GM23338 (cell line): ENCODE measurements at regions not wholly inside any gene's neighbourhood (a gene's known extent, or its start where the extent isn't known, plus 50 kb on each side); places are given as distances from the start of the nearest gene placed in this dataset.

Experiments
- ATAC-seq: fragments of 200-7000 bp; cut with Tn5 transposase; 3 replicates; pipeline ENCODE4 v1.9.1; 2020
- DNase-seq: peaks from one replicate; pipeline ENCODE4 v3.0.0-alpha.2; 2015; ENCODE audit warnings: low spot score
- H2AFZ ChIP-seq: fragments of 200-600 bp; sonication (generic); 2 replicates; pipeline ENCODE4 v1.8.0; 2016; ENCODE audit warnings: antibody characterized with exemption, mild to moderate bottlenecking, moderate library complexity
- H3F3A ChIP-seq: fragments of 200-600 bp; sonication (generic); replicated peaks from 2 replicates; pipeline ENCODE4 v1.8.0; 2017; ENCODE audit warnings: antibody characterized with exemption, mixed run types, low read depth
- H3K27ac ChIP-seq: fragments of 200-600 bp; sonication (generic); 2 replicates; pipeline ENCODE4 v1.6.1; 2016; ENCODE audit warnings: low read depth
- H3K27me3 ChIP-seq: fragments of 200-600 bp; sonication (generic); 2 replicates; pipeline ENCODE4 v1.8.0; 2016; ENCODE audit warnings: mild to moderate bottlenecking, mixed run types, moderate library complexity; ENCODE audit not compliant: insufficient read depth
- H3K36me3 ChIP-seq: fragments of 200-600 bp; sonication (generic); 2 replicates; pipeline ENCODE4 v1.8.0; 2016; ENCODE audit warnings: mild to moderate bottlenecking; ENCODE audit not compliant: insufficient read depth
- H3K4me1 ChIP-seq: fragments of 200-600 bp; sonication (generic); 2 replicates; pipeline ENCODE4 v1.8.0; 2016; ENCODE audit warnings: mild to moderate bottlenecking, moderate library complexity; ENCODE audit not compliant: insufficient read depth
- H3K4me2 ChIP-seq: fragments of 200-600 bp; sonication (generic); 2 replicates; pipeline ENCODE4 v1.7.1; 2017; ENCODE audit warnings: mixed run types
- H3K4me3 ChIP-seq: fragments of 200-600 bp; sonication (generic); 2 replicates; pipeline ENCODE4 v1.6.1; 2016; ENCODE audit warnings: mixed run types
- H3K79me2 ChIP-seq: fragments of 200-600 bp; sonication (generic); replicated peaks from 2 replicates; pipeline ENCODE4 v1.8.0; 2017; ENCODE audit warnings: mild to moderate bottlenecking; ENCODE audit not compliant: insufficient read depth
- H3K9me2 ChIP-seq: fragments of 200-600 bp; sonication (generic); 2 replicates; pipeline ENCODE4 v1.8.0; 2017; ENCODE audit not compliant: insufficient read depth
- H4K20me1 ChIP-seq: fragments of 200-600 bp; sonication (generic); replicated peaks from 2 replicates; pipeline ENCODE4 v1.8.0; 2017; ENCODE audit warnings: mild to moderate bottlenecking; ENCODE audit not compliant: insufficient read depth
- H3K27ac Mint-ChIP-seq: 2 replicates; pipeline ENCODE4 v1.8.0; 2020; ENCODE audit warnings: inconsistent platforms, mild to moderate bottlenecking, moderate library complexity, mixed read lengths
- H3K27me3 Mint-ChIP-seq: 3 replicates; pipeline ENCODE4 v1.8.0; 2022; ENCODE audit warnings: low read depth, mild to moderate bottlenecking, moderate library complexity, mixed read lengths, inconsistent platforms; ENCODE audit not compliant: insufficient read depth, poor library complexity
- H3K36me3 Mint-ChIP-seq: 3 replicates; pipeline ENCODE4 v1.8.0; 2021; ENCODE audit warnings: low read depth, mild to moderate bottlenecking, inconsistent platforms, moderate library complexity, mixed read lengths
- H3K4me1 Mint-ChIP-seq: 3 replicates; pipeline ENCODE4 v1.8.0; 2020; ENCODE audit warnings: mild to moderate bottlenecking, inconsistent platforms, mixed read lengths
- H3K4me3 Mint-ChIP-seq: 3 replicates; pipeline ENCODE4 v1.8.0; 2021; ENCODE audit warnings: moderate library complexity, mild to moderate bottlenecking, inconsistent platforms, mixed read lengths
- H3K9me3 Mint-ChIP-seq: 3 replicates; pipeline ENCODE4 v1.8.0; 2020; ENCODE audit warnings: moderate library complexity, mild to moderate bottlenecking, inconsistent platforms, mixed read lengths
- CREB1 ChIP-seq: fragments of 250-450 bp; sonication (Bioruptor Pico); IDR thresholded peaks from 2 replicates; pipeline ENCODE4 v1.5.0; 2020; ENCODE audit warnings: low read depth, mild to moderate bottlenecking, moderate library complexity
- CTCF ChIP-seq, 2 experiments: fragments of 200-600 bp in 1 of 2; sonication (generic) in 1 of 2; conservative IDR thresholded peaks; 2 replicates each; pipeline versions ENCODE4 v1.5.1 to v1.6.1; 2016 to 2017; ENCODE audit warnings: antibody characterized with exemption in 2 of 2, low read depth in 2 of 2, mild to moderate bottlenecking in 2 of 2, moderate library complexity in 1 of 2
- ETS1 ChIP-seq: IDR thresholded peaks from 2 replicates; pipeline ENCODE4 v1.6.1; 2016; ENCODE audit warnings: antibody characterized with exemption
- EZH2phosphoT487 ChIP-seq: fragments of 200-600 bp; sonication (generic); IDR thresholded peaks from one replicate; pipeline ENCODE4 v1.8.1; 2018; ENCODE audit warnings: antibody characterized with exemption; ENCODE audit not compliant: unreplicated experiment
- NANOG ChIP-seq: IDR thresholded peaks from 2 replicates; pipeline ENCODE4 v1.6.1; 2016; ENCODE audit warnings: antibody characterized with exemption, borderline replicate concordance
- POLR2AphosphoS5 ChIP-seq: IDR thresholded peaks from 2 replicates; pipeline ENCODE4 v1.6.1; 2016; ENCODE audit warnings: antibody characterized with exemption, low read depth
- REST ChIP-seq: IDR thresholded peaks from one replicate; pipeline ENCODE4 v1.6.1; 2018; ENCODE audit warnings: antibody characterized with exemption; ENCODE audit not compliant: unreplicated experiment
- STAT1 ChIP-seq: IDR thresholded peaks from one replicate; pipeline ENCODE4 v1.6.1; 2016; ENCODE audit warnings: antibody characterized with exemption; ENCODE audit not compliant: unreplicated experiment
- ZNF114 ChIP-seq: fragments of 250-450 bp; sonication (Bioruptor Pico); IDR thresholded peaks from 2 replicates; pipeline ENCODE4 v1.5.0; 2020; ENCODE audit warnings: mild to moderate bottlenecking, moderate library complexity
- ZNF331 ChIP-seq: fragments of 250-450 bp; sonication (Bioruptor Pico); IDR thresholded peaks from 2 replicates; pipeline ENCODE4 v1.5.0; 2020; ENCODE audit warnings: low read depth, mild to moderate bottlenecking, moderate library complexity

- no peak for TF ChIP-seq REST
- no peak for TF ChIP-seq CTCF (conservative IDR thresholded peaks at IDR 0.05; ENCODE audit: low read depth in 2 of 2)
- no peak for TF ChIP-seq POLR2AphosphoS5
- no peak for TF ChIP-seq ETS1
Measured at GRCh38 chr9:87805259-87805658, 77.4 kb upstream of the SPATA31E1 start (continued).

GRCh38 chr9:87810008-87810407 lies 72.7 kb upstream of the SPATA31E1 start:
- no peak for DNase-seq
- H3K9me3 Mint-ChIP-seq: peaks cover 32% of the 10 kb centered on the region
- H3K27ac Mint-ChIP-seq: no peak overlapping the region
- no peak overlapping the region for H3K4me3 Mint-ChIP-seq
- peaks cover 20% of the 10 kb centered on the region for H3K36me3 Mint-ChIP-seq
- Histone ChIP-seq H3K27ac (no peak overlapping the region), H3K4me1 (no peaks in the 10 kb centered on the region), H3K79me2 (no peaks in the 10 kb centered on the region), H3K27me3 (no peaks in the 10 kb centered on the region), H3F3A (no peaks in the 10 kb centered on the region), H3K4me3 (no peak overlapping the region), H4K20me1 (no peaks in the 10 kb centered on the region), H2AFZ (no peak overlapping the region), H3K9me2 (no peaks in the 10 kb centered on the region), H3K4me2 (no peak overlapping the region), H3K36me3 (0 out of 2 replicates have a peak, but pooled peaks cover 4% of the 10 kb centered on the region)
- TF ChIP-seq ZNF331: no peak
- ATAC-seq: no peak
- H3K27me3 Mint-ChIP-seq: peaks cover 5% of the 10 kb centered on the region
- no peaks in the 10 kb centered on the region; the same call in 2 of the 3 replicates for H3K4me1 Mint-ChIP-seq

GRCh38 chr9:87810679-87811178 lies 71.9 kb upstream of the SPATA31E1 start:
- Histone ChIP-seq H3K27ac (no peak overlapping the region), H3K4me2 (no peak overlapping the region), H3K4me3 (no peak overlapping the region), H3F3A (no peaks in the 10 kb centered on the region), H3K27me3 (no peaks in the 10 kb centered on the region), H3K9me2 (no peaks in the 10 kb centered on the region), H3K79me2 (no peaks in the 10 kb centered on the region), H3K36me3 (0 out of 2 replicates have a peak, but pooled peaks cover 4% of the 10 kb centered on the region), H3K4me1 (no peaks in the 10 kb centered on the region), H2AFZ (no peak overlapping the region), H4K20me1 (no peaks in the 10 kb centered on the region)
- ATAC-seq (no peak), DNase-seq (no peak)
- H3K4me3 Mint-ChIP-seq: no peak overlapping the region
- H3K36me3 Mint-ChIP-seq: peaks cover 20% of the 10 kb centered on the region
- no peaks in the 10 kb centered on the region; the same call in 2 of the 3 replicates for H3K4me1 Mint-ChIP-seq
- H3K27ac Mint-ChIP-seq: no peak overlapping the region
- H3K9me3 Mint-ChIP-seq: peaks cover 32% of the 10 kb centered on the region
- H3K27me3 Mint-ChIP-seq: peaks cover 5% of the 10 kb centered on the region
- TF ChIP-seq EZH2phosphoT487: no peak
- no peak for TF ChIP-seq ZNF114 (CRISPR knock-in tag)
- TF ChIP-seq CREB1 (CRISPR knock-in tag): no peak
- no peak for TF ChIP-seq NANOG
- no peak for TF ChIP-seq ZNF331
- no peak for TF ChIP-seq STAT1
- no peak for TF ChIP-seq CTCF (conservative IDR thresholded peaks at IDR 0.05; ENCODE audit: low read depth in 2 of 2)
- no peak for TF ChIP-seq REST
- TF ChIP-seq POLR2AphosphoS5: no peak
